DND-41 (cell line): ENCODE measurements at regions not wholly inside any gene's neighbourhood (a gene's known extent, or its start where the extent isn't known, plus 50 kb on each side); places are given as distances from the start of the nearest gene placed in this dataset.
"Not testable (repeated sequence)": the region's sequence is repeated elsewhere in the genome, so short reads cannot be mapped to it uniquely, and the experiment has no call there.

Experiments used
- ATAC-seq: fragments of 200-7000 bp; cut with Tn5 transposase; 3 replicates; pipeline ENCODE4 v1.9.1; 2021; ENCODE audit warnings: low read depth; ENCODE audit not compliant: insufficient read depth
- DNase-seq: peaks from one replicate; pipeline ENCODE4 v3.0.0-alpha.2; 2020
- H2AFZ ChIP-seq: 2 replicates; pipeline ENCODE4 v1.6.0; 2012; ENCODE audit warnings: low read depth, low read length
- H3K27ac ChIP-seq: 2 replicates; pipeline ENCODE4 v1.5.1; 2012; ENCODE audit warnings: low read length, inconsistent platforms
- H3K27me3 ChIP-seq: fragments of 200-600 bp; sonication (generic); 2 replicates; pipeline ENCODE4 v1.6.0; 2012; ENCODE audit warnings: low read length, mild to moderate bottlenecking, inconsistent platforms; ENCODE audit not compliant: insufficient read depth, poor library complexity
- H3K36me3 ChIP-seq: 2 replicates; pipeline ENCODE4 v1.5.1; 2012; ENCODE audit warnings: low read length, inconsistent platforms; ENCODE audit not compliant: insufficient read depth
- H3K4me1 ChIP-seq: 2 replicates; pipeline ENCODE4 v1.5.1; 2012; ENCODE audit warnings: mild to moderate bottlenecking, low read length; ENCODE audit not compliant: insufficient read depth
- H3K4me2 ChIP-seq: 2 replicates; pipeline ENCODE4 v1.6.0; 2012; ENCODE audit warnings: mild to moderate bottlenecking, moderate library complexity, low read length, inconsistent platforms; ENCODE audit not compliant: insufficient read depth
- H3K4me3 ChIP-seq, 2 experiments: fragments of 200-600 bp in 1 of 2; shearing (Covaris generic) in 1 of 2; 2 replicates each; pipeline ENCODE4 v1.5.1; 2012 to 2016; ENCODE audit warnings: inconsistent platforms in 2 of 2, low read length in 2 of 2, mild to moderate bottlenecking in 2 of 2, low read depth in 1 of 2, moderate library complexity in 1 of 2
- H3K79me2 ChIP-seq: 2 replicates; pipeline ENCODE4 v1.6.0; 2012; ENCODE audit warnings: low read length, inconsistent platforms; ENCODE audit not compliant: insufficient read depth
- H3K9ac ChIP-seq: 2 replicates; pipeline ENCODE4 v1.6.0; 2012; ENCODE audit warnings: low read depth, mild to moderate bottlenecking, inconsistent platforms, low read length, moderate library complexity
- H3K9me3 ChIP-seq: 2 replicates; pipeline ENCODE4 v1.5.1; 2012; ENCODE audit warnings: low read length, moderate library complexity, mild to moderate bottlenecking, inconsistent platforms; ENCODE audit not compliant: insufficient read depth, severe bottlenecking
- H4K20me1 ChIP-seq: 2 replicates; pipeline ENCODE4 v1.6.0; 2012; ENCODE audit warnings: low read length; ENCODE audit not compliant: insufficient read depth
- EZH2 ChIP-seq: IDR thresholded peaks from 3 replicates; pipeline ENCODE4 v1.6.1; 2012; ENCODE audit warnings: borderline replicate concordance, low read depth, mild to moderate bottlenecking, moderate library complexity, low read length, inconsistent platforms; ENCODE audit not compliant: severe bottlenecking
- TF ChIP-seq, protein P1 (sequence below): IDR thresholded peaks from 2 replicates; pipeline ENCODE4 v1.5.1; 2012; ENCODE audit warnings: borderline replicate concordance, low read length, moderate library complexity, mild to moderate bottlenecking; ENCODE audit not compliant: poor library complexity, severe bottlenecking; ENCODE audit errors: extremely low read depth

DNA sequence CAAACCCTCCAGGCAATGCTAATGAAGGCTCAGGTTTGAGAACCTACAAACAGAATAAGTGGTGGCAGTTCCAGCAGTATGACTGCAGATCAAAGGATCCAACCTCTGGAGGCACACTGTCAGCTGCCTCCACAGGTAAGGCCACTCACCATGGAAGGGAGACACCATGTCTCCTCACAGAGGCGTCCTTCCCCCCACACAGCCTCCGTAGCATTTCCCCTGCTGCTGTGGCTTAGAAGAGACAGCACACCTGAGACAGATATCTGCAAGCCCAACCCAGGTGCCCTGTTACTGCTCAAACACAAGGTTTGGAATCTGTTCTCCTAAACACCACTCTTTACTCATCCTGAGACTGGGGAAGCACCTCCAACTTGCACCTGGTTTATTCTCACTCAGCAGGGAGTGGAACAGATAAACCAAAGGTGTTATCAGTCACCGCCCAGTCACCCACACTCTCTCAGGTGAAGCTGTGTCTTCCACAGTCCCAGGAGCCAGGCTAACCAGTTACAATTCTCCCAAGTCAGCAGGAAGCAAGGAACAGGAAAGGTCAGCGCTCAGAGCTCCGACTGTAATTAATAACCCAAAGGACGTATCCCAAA lies 311.2 kb downstream of the FOXO1 start:
- peaks cover 4% of the 10 kb centered on the region for H3K27me3 ChIP-seq
- DNase-seq, result no peak
- H3K4me1 ChIP-seq, result no peaks in the 10 kb centered on the region
- H3K27ac ChIP-seq, result no peak overlapping the region
- no peaks in the 10 kb centered on the region for H4K20me1 ChIP-seq
- H3K4me3 ChIP-seq, result no peak overlapping the region
- TF ChIP-seq EZH2, result no peak
- TF ChIP-seq, protein P1, sequence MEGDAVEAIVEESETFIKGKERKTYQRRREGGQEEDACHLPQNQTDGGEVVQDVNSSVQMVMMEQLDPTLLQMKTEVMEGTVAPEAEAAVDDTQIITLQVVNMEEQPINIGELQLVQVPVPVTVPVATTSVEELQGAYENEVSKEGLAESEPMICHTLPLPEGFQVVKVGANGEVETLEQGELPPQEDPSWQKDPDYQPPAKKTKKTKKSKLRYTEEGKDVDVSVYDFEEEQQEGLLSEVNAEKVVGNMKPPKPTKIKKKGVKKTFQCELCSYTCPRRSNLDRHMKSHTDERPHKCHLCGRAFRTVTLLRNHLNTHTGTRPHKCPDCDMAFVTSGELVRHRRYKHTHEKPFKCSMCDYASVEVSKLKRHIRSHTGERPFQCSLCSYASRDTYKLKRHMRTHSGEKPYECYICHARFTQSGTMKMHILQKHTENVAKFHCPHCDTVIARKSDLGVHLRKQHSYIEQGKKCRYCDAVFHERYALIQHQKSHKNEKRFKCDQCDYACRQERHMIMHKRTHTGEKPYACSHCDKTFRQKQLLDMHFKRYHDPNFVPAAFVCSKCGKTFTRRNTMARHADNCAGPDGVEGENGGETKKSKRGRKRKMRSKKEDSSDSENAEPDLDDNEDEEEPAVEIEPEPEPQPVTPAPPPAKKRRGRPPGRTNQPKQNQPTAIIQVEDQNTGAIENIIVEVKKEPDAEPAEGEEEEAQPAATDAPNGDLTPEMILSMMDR, result no peak
- H3K36me3 ChIP-seq, result no peaks in the 10 kb centered on the region
- no peaks in the 10 kb centered on the region for H3K79me2 ChIP-seq
- no peak for ATAC-seq
- no peaks in the 10 kb centered on the region for H3K9me3 ChIP-seq
- H3K4me2 ChIP-seq, result no peak overlapping the region
- no peak overlapping the region for H3K9ac ChIP-seq
- no peak overlapping the region for H2AFZ ChIP-seq

DNA sequence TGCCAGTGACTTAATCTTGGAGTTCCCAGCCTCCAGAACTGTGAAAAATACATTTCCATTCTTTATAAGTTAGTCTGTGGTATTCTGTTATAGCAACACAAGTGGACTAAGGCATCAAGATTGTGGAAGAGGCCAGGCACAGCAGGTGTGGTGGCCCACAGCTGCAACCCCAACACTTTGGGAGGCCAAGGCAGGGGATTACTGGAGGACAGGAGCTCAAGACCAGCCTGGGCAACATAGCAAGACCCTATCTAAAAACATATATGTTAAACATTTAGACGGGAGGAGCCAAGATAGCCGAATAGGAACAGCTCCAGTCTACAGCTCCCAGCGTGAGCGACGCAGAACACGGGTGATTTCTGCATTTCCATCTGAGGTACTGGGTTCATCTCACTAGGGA lies 310.4 kb downstream of the FOXO1 start:
- Histone ChIP-seq H3K4me1 (no peaks in the 10 kb centered on the region), H3K79me2 (no peaks in the 10 kb centered on the region), H3K4me2 (no peak overlapping the region), H3K27me3 (peaks cover 4% of the 10 kb centered on the region), H3K9me3 (no peaks in the 10 kb centered on the region), H4K20me1 (no peaks in the 10 kb centered on the region), H3K27ac (no peak overlapping the region), H3K36me3 (no peaks in the 10 kb centered on the region), H3K4me3 (no peak overlapping the region), H2AFZ (no peak overlapping the region), H3K9ac (no peak overlapping the region)
- DNase-seq, result no peak
- no peak for ATAC-seq
- TF ChIP-seq, protein P1, result no peak
- TF ChIP-seq EZH2, result no peak

- not testable (repeated sequence) for H3K27ac ChIP-seq, H3K79me2 ChIP-seq, DNase-seq, H4K20me1 ChIP-seq, H3K4me1 ChIP-seq, H3K9ac ChIP-seq, H3K4me3 ChIP-seq, ATAC-seq, H3K36me3 ChIP-seq, H3K27me3 ChIP-seq, H3K9me3 ChIP-seq, H2AFZ ChIP-seq, H3K4me2 ChIP-seq
These were observed 310.0 kb downstream of the FOXO1 start for GRCh38 chr13:40356458-40356857.

- no peaks in the 10 kb centered on the region for H4K20me1 ChIP-seq
- no peak overlapping the region for H3K27ac ChIP-seq
- H3K9me3 ChIP-seq, result no peaks in the 10 kb centered on the region
- no peak overlapping the region for H3K4me2 ChIP-seq
- H3K9ac ChIP-seq, result no peak overlapping the region
- H3K79me2 ChIP-seq, result no peaks in the 10 kb centered on the region
- ATAC-seq (no peak), DNase-seq (no peak)
- no peaks in the 10 kb centered on the region for H3K36me3 ChIP-seq
- no peak overlapping the region for H3K4me3 ChIP-seq
- TF ChIP-seq, protein P1, result no peak
- no peak for TF ChIP-seq EZH2
- H2AFZ ChIP-seq, result no peak overlapping the region
- no peaks in the 10 kb centered on the region for H3K27me3 ChIP-seq
- H3K4me1 ChIP-seq, result no peaks in the 10 kb centered on the region
These were observed 303.9 kb downstream of the FOXO1 start for GRCh38 chr13:40362502-40362901.
